Neural cell (in vitro differentiated cells): ENCODE measurements at regions not wholly inside any gene's neighbourhood (a gene's known extent, or its start where the extent isn't known, plus 50 kb on each side); places are given as distances from the start of the nearest gene placed in this dataset.
"Not testable (repeated sequence)": the region's sequence is repeated elsewhere in the genome, so short reads cannot be mapped to it uniquely, and the experiment has no call there.

Experiments
- H2AFZ ChIP-seq: fragments of 200-600, 300-800 bp; sonication (generic), shearing (Covaris generic); 2 replicates; pipeline ENCODE4 v1.6.0; 2014; ENCODE audit warnings: low read depth, mild to moderate bottlenecking, antibody characterized with exemption, low read length, moderate library complexity
- H3F3A ChIP-seq: fragments of 200-600 bp; shearing (Covaris generic); 2 replicates; pipeline ENCODE4 v1.6.1; 2016; ENCODE audit warnings: mild to moderate bottlenecking, moderate library complexity, mixed read lengths, antibody characterized with exemption, low read length; ENCODE audit not compliant: insufficient read depth, poor library complexity, severe bottlenecking
- H3K27ac ChIP-seq: fragments of 200-600, 300-800 bp; sonication (generic), shearing (Covaris generic); 2 replicates; pipeline ENCODE4 v1.5.1; 2014; ENCODE audit warnings: mild to moderate bottlenecking, low read length, moderate library complexity
- H3K27me3 ChIP-seq: fragments of 300-800, 200-600 bp; sonication (generic), shearing (Covaris generic); 2 replicates; pipeline ENCODE4 v1.6.0; 2014; ENCODE audit warnings: mild to moderate bottlenecking, low read depth, low read length, moderate library complexity; ENCODE audit not compliant: insufficient read depth
- H3K36me3 ChIP-seq: fragments of 300-800, 200-600 bp; sonication (generic), shearing (Covaris generic); 2 replicates; pipeline ENCODE4 v1.5.1; 2014; ENCODE audit warnings: mild to moderate bottlenecking, antibody characterized with exemption, low read length, moderate library complexity; ENCODE audit not compliant: insufficient read depth
- H3K4me2 ChIP-seq: fragments of 300-800, 200-600 bp; sonication (generic), shearing (Covaris generic); 2 replicates; pipeline ENCODE4 v1.6.0; 2014; ENCODE audit warnings: mild to moderate bottlenecking, low read length
- H3K4me3 ChIP-seq: fragments of 300-800, 200-600 bp; sonication (generic), shearing (Covaris generic); 2 replicates; pipeline ENCODE4 v1.5.1; 2014; ENCODE audit warnings: mild to moderate bottlenecking, low read length, moderate library complexity
- H3K79me2 ChIP-seq: fragments of 200-600 bp; shearing (Covaris generic); replicated peaks from 2 replicates; pipeline ENCODE4 v1.6.0; 2014; ENCODE audit warnings: mild to moderate bottlenecking, low read length, moderate library complexity; ENCODE audit not compliant: insufficient read depth
- H3K9ac ChIP-seq: fragments of 300-800, 200-600 bp; sonication (generic), shearing (Covaris generic); 2 replicates; pipeline ENCODE4 v1.6.1; 2016; ENCODE audit warnings: mild to moderate bottlenecking, low read length, mixed read lengths
- H3K9me2 ChIP-seq: fragments of 200-600 bp; shearing (Covaris generic); 2 replicates; pipeline ENCODE4 v1.6.1; 2016; ENCODE audit warnings: mild to moderate bottlenecking, low read length, mixed read lengths; ENCODE audit not compliant: insufficient read depth
- H3K9me3 ChIP-seq: fragments of 200-600, 300-800 bp; sonication (generic), shearing (Covaris generic); 2 replicates; pipeline ENCODE4 v1.6.1; 2016; ENCODE audit warnings: mild to moderate bottlenecking, mixed run types, low read length, moderate library complexity, mixed read lengths
- H4K20me1 ChIP-seq: fragments of 200-600 bp; shearing (Covaris generic); 2 replicates; pipeline ENCODE4 v1.6.1; 2016; ENCODE audit warnings: mild to moderate bottlenecking, mixed run types; ENCODE audit not compliant: insufficient read depth
- CTCF ChIP-seq: fragments of 450-650 bp; IDR thresholded peaks from 2 replicates; pipeline ENCODE4 v1.5.1; 2014; ENCODE audit warnings: antibody characterized with exemption, mild to moderate bottlenecking, moderate library complexity; ENCODE audit not compliant: poor library complexity, severe bottlenecking
- EP300 ChIP-seq: fragments of 450-650 bp; conservative IDR thresholded peaks from 2 replicates; pipeline ENCODE4 v1.6.1; 2014; ENCODE audit warnings: antibody characterized with exemption, mild to moderate bottlenecking, moderate library complexity; ENCODE audit not compliant: poor library complexity, severe bottlenecking
- EZH2 ChIP-seq: fragments of 200-600, 300-800 bp; shearing (Covaris generic), sonication (generic); IDR thresholded peaks from 2 replicates; pipeline ENCODE4 v1.6.1; 2014; ENCODE audit warnings: antibody characterized with exemption, low read length, borderline replicate concordance, mild to moderate bottlenecking; ENCODE audit not compliant: insufficient read depth, poor library complexity, severe bottlenecking
- MXI1 ChIP-seq: fragments of 450-650 bp; conservative IDR thresholded peaks from 2 replicates; pipeline ENCODE4 v1.6.1; 2014; ENCODE audit warnings: antibody characterized with exemption, mild to moderate bottlenecking; ENCODE audit not compliant: poor library complexity, severe bottlenecking
- POLR2AphosphoS5 ChIP-seq: IDR thresholded peaks from 2 replicates; pipeline ENCODE4 v1.6.1; 2012
- RAD21 ChIP-seq: fragments of 450-650 bp; conservative IDR thresholded peaks from 2 replicates; pipeline ENCODE4 v1.6.1; 2014; ENCODE audit warnings: antibody characterized with exemption, mild to moderate bottlenecking, moderate library complexity
- REST ChIP-seq: IDR thresholded peaks from 2 replicates; pipeline ENCODE4 v1.6.1; 2012; ENCODE audit warnings: borderline replicate concordance
- SMC3 ChIP-seq: fragments of 450-650 bp; conservative IDR thresholded peaks from 2 replicates; pipeline ENCODE4 v1.6.1; 2014; ENCODE audit warnings: antibody characterized with exemption, mild to moderate bottlenecking, moderate library complexity; ENCODE audit not compliant: poor library complexity
- TAF1 ChIP-seq: IDR thresholded peaks from 2 replicates; pipeline ENCODE4 v1.6.1; 2012; ENCODE audit warnings: low read depth

DNA sequence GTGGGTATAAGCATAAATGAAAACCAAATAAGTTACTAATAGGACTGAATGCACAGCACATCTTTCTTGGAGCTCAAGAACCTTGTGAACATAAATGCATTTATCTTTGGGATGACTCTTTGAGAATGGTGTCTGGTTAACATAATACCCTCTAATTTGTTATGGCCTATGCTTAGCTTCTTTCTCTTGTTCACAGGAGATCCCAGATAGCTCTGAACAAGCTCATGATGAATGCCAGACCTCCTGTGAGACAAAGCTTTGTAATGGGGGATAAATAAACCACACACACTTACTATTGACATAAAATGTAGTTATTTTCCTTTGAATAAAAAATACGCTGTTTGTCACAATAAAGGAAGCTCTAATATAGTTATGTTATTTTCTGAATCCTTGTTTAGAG, 111.5 kb downstream of the PSAT1 start:
- Histone ChIP-seq H3K9ac (no peak overlapping the region), H3K79me2 (no peaks in the 10 kb centered on the region), H3K27me3 (no peaks in the 10 kb centered on the region), H3K4me3 (no peak overlapping the region), H3K27ac (no peak overlapping the region), H3F3A (no peaks in the 10 kb centered on the region), H2AFZ (no peak overlapping the region), H3K36me3 (no peaks in the 10 kb centered on the region), H4K20me1 (no peaks in the 10 kb centered on the region), H3K4me2 (no peak overlapping the region), H3K9me2 (no peaks in the 10 kb centered on the region), H3K9me3 (peaks cover 4% of the 10 kb centered on the region)
- TF ChIP-seq EZH2 (no peak), RAD21 (no peak), SMC3 (no peak), EP300 (no peak), CTCF (no peak), REST (no peak), TAF1 (no peak), MXI1 (no peak), POLR2AphosphoS5 (no peak)

- H3K9ac ChIP-seq, H3K9me2 ChIP-seq, H3K4me3 ChIP-seq, H3K9me3 ChIP-seq, H2AFZ ChIP-seq, H3K27ac ChIP-seq, H3K79me2 ChIP-seq, H3K27me3 ChIP-seq, H3K36me3 ChIP-seq, H3F3A ChIP-seq, H3K4me2 ChIP-seq, H4K20me1 ChIP-seq: not testable (repeated sequence)
Observed at GRCh38 chr9:78409928-78410510, 113.1 kb downstream of the PSAT1 start.

DNA sequence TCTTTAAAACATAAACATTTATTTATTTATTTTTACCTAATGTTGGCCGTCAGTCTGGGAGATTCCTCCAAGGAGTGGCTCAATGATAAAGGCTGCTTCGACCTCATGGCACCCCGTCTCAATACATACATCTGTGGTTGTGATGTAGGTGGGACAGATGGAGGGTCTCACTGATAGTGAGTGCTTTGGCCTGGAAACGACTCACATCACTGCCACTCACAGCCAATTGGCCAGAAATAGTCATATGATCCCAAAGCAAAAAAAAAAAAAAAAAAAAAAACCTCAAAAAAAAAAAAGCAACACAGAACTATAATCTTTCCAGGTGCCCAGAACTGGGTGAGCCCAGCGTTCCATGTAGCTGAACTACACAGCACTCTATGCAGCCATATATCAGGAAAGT, 125.4 kb downstream of the PSAT1 start:
- H3K27me3 ChIP-seq, result no peaks in the 10 kb centered on the region
- H3K9me2 ChIP-seq, result no peaks in the 10 kb centered on the region
- H3K36me3 ChIP-seq, result no peaks in the 10 kb centered on the region
- H3K27ac ChIP-seq, result no peak overlapping the region
- TF ChIP-seq SMC3, result no peak
- no peak for TF ChIP-seq POLR2AphosphoS5
- TF ChIP-seq EP300, result no peak
- no peak for TF ChIP-seq RAD21
- no peak for TF ChIP-seq MXI1
- no peak for TF ChIP-seq REST
- TF ChIP-seq EZH2, result no peak
- TF ChIP-seq CTCF, result no peak
- no peak for TF ChIP-seq TAF1
- no peaks in the 10 kb centered on the region for H4K20me1 ChIP-seq
- H3K9me3 ChIP-seq, result no peaks in the 10 kb centered on the region
- H3F3A ChIP-seq, result no peaks in the 10 kb centered on the region
- H3K9ac ChIP-seq, result no peak overlapping the region
- H2AFZ ChIP-seq, result no peak overlapping the region
- no peaks in the 10 kb centered on the region for H3K79me2 ChIP-seq
- H3K4me2 ChIP-seq, result no peak overlapping the region
- H3K4me3 ChIP-seq, result no peak overlapping the region
